Stomach (tissue), 8 donors: ENCODE measurements at regions not wholly inside any gene's neighbourhood (a gene's known extent, or its start where the extent isn't known, plus 50 kb on each side); places are given as distances from the start of the nearest gene placed in this dataset.

ENCODE experiments used
- DNase-seq, 2 donors: peaks; one replicate each; pipeline versions ENCODE4 v3.0.0 to v3.0.0-alpha.2; 2013 to 2019
- H3K27ac ChIP-seq, 5 donors: fragments of 200-600 bp in 4 of 5; sonication (generic) in 4 of 5; one replicate each; pipeline ENCODE4 v1.5.1; 2013 to 2019; ENCODE audit warnings: mild to moderate bottlenecking in 1 of 5, moderate library complexity in 1 of 5
- H3K27me3 ChIP-seq, 3 donors: fragments of 200-600 bp; sonication (generic); one replicate each; pipeline ENCODE4 v1.5.1; 2017 to 2019; ENCODE audit warnings: mixed run types in 1 of 3
- H3K36me3 ChIP-seq, 4 donors: fragments of 200-600 bp; sonication (generic); 1 replicate in 3 of 4; 2 replicates in 1 of 4; pipeline ENCODE4 v1.5.1; 2016 to 2019
- H3K4me1 ChIP-seq, 4 donors: fragments of 200-600 bp; sonication (generic); one replicate each; pipeline ENCODE4 v1.5.1; 2016 to 2019
- H3K4me3 ChIP-seq, 4 donors: fragments of 200-600 bp; sonication (generic) in 3 of 4; one replicate each; pipeline ENCODE4 v1.5.1; 2016 to 2019; ENCODE audit warnings: mild to moderate bottlenecking in 1 of 4
- H3K9me3 ChIP-seq, 4 donors: fragments of 200-600 bp; sonication (generic); one replicate each; pipeline ENCODE4 v1.5.1; 2016 to 2019
- CTCF ChIP-seq, 7 experiments: fragments of 450-650 bp in 4 of 7; fragments of 200-600 bp in 3 of 7; sonication (generic) in 3 of 7; IDR thresholded peaks; one replicate each; pipeline ENCODE4 v1.5.1; 2016 to 2019; ENCODE audit warnings: antibody characterized with exemption in 7 of 7, control low read depth in 2 of 7, mild to moderate bottlenecking in 1 of 7
- EP300 ChIP-seq: sonication (generic); formaldehyde crosslinking; IDR thresholded peaks from one replicate; pipeline ENCODE4 v1.6.1; 2017; ENCODE audit warnings: antibody characterized with exemption
- POLR2A ChIP-seq, 4 donors: fragments of 450-650 bp; IDR thresholded peaks; one replicate each; pipeline ENCODE4 v1.6.1; 2016; ENCODE audit warnings: antibody characterized with exemption in 4 of 4, control low read depth in 2 of 4, mild to moderate bottlenecking in 1 of 4, moderate library complexity in 1 of 4
- POLR2AphosphoS5 ChIP-seq, 3 donors: sonication (generic); formaldehyde crosslinking; IDR thresholded peaks; one replicate each; pipeline ENCODE4 v1.6.1; 2016; ENCODE audit warnings: antibody characterized with exemption in 3 of 3
- WGBS, 5 donors: extraction: QIAGEN DNeasy Blood & Tissue Kit in 3 of 5; methylation state at CpG; one replicate each; pipeline versions ENCODE4 v1.1.5 to v1.1.7; 2013 to 2018; 5-methylcytosine and 5-hydroxymethylcytosine counted together
- intact Hi-C: fragments of 100-400 bp; cut with DNase I; formaldehyde crosslinking; loops from one replicate; pipeline ENCODE4 v1.15.1; 2023; ENCODE audit warnings: low total_unique reads
- donor health status: healthy with polysubstance abuse.
- donor health status: Bipolar disorder and iron deficiency.
- donor health status: healthy.

GRCh38 chr16:26454102-26454501 lies 612.6 kb upstream of the C16orf82 start:
- H3K36me3 ChIP-seq: no peaks in the 10 kb centered on the region
- no peak for DNase-seq
- intact Hi-C loops: no loop called here

GRCh38 chr16:26456074-26456473 lies 610.7 kb upstream of the C16orf82 start:
- Histone ChIP-seq H3K36me3 (no peaks in the 10 kb centered on the region), H3K4me1 (no peaks in the 10 kb centered on the region), H3K9me3 (peaks cover 0 to 11% (median 7%) of the 10 kb centered on the region in 4 donors), H3K27ac (no peak overlapping the region), H3K4me3 (no peak overlapping the region), H3K27me3 (no peaks in the 10 kb centered on the region)
- 79 to 88% (median 84%) methylated on average over 8 of the region's 8 CpGs for WGBS, 5 donors
- DNase-seq: peak in 1 of 2 donors; percentile 1
- intact Hi-C loops: no loop called here
- TF ChIP-seq CTCF (IDR thresholded peaks at IDR 0.05): no peak
- TF ChIP-seq EP300: no peak
- TF ChIP-seq POLR2AphosphoS5 (IDR thresholded peaks at IDR 0.05): no peak
- no peak for TF ChIP-seq POLR2A (IDR thresholded peaks at IDR 0.05)

More at GRCh38 chr16:26454102-26454501, 612.6 kb upstream of the C16orf82 start:
- Histone ChIP-seq H3K4me3 (no peak overlapping the region), H3K27me3 (no peaks in the 10 kb centered on the region), H3K4me1 (no peaks in the 10 kb centered on the region), H3K9me3 (peaks cover 0 to 13% (median 7%) of the 10 kb centered on the region in 4 donors), H3K27ac (no peak overlapping the region)
- TF ChIP-seq EP300 (no peak), POLR2A (IDR thresholded peaks at IDR 0.05) (no peak), CTCF (IDR thresholded peaks at IDR 0.05) (no peak), POLR2AphosphoS5 (IDR thresholded peaks at IDR 0.05) (no peak)
- WGBS, 5 donors: 73 to 91% (median 84%) methylated on average over 2 of the region's 2 CpGs

DNA sequence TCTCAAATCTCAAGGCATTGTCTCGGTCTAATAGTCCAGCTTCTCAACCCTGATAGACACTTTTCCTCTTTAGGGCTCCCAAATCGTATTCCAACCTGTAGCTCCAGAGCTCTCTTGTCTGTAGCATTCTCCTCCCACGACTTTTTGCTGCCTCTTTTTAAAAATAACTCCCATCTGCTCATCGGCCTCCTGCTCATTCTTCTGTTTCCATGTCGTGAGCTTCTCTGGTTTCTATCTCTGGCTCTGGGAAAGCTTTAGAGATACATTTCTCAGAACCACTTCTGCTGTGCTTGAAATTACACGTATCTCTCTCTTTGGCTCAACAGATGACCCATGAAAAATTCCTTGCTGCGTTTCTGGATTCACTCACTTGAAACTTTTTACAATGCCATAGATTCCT lies 609.6 kb upstream of the C16orf82 start:
- 66 to 75% (median 72%) methylated on average over 7 of the region's 7 CpGs for WGBS, 5 donors
- intact Hi-C loops: no loop called here
- no peak overlapping the region for H3K27ac ChIP-seq
- H3K9me3 ChIP-seq: peaks cover 0 to 11% (median 7%) of the 10 kb centered on the region in 4 donors
- H3K36me3 ChIP-seq: no peaks in the 10 kb centered on the region
- no peak overlapping the region for H3K4me3 ChIP-seq
- TF ChIP-seq CTCF (IDR thresholded peaks at IDR 0.05): no peak
- TF ChIP-seq POLR2A (IDR thresholded peaks at IDR 0.05): no peak
- TF ChIP-seq POLR2AphosphoS5 (IDR thresholded peaks at IDR 0.05): no peak
- H3K4me1 ChIP-seq: no peaks in the 10 kb centered on the region
- no peaks in the 10 kb centered on the region for H3K27me3 ChIP-seq
- peak in 1 of 2 donors; percentile 9 for DNase-seq

- peaks cover 0 to 9% (median 6%) of the 10 kb centered on the region in 4 donors for H3K9me3 ChIP-seq
- H3K27me3 ChIP-seq: no peaks in the 10 kb centered on the region
- 82 to 93% (median 86%) methylated on average over 4 of the region's 4 CpGs for WGBS, 5 donors
- intact Hi-C loops: no loop called here
- no peaks in the 10 kb centered on the region for H3K36me3 ChIP-seq
- DNase-seq: no peak
- no peak overlapping the region for H3K4me3 ChIP-seq
- no peak for TF ChIP-seq EP300
- TF ChIP-seq CTCF (IDR thresholded peaks at IDR 0.05): no peak
- no peak for TF ChIP-seq POLR2A (IDR thresholded peaks at IDR 0.05)
- no peak for TF ChIP-seq POLR2AphosphoS5 (IDR thresholded peaks at IDR 0.05)
- H3K4me1 ChIP-seq: no peaks in the 10 kb centered on the region
- H3K27ac ChIP-seq: no peak overlapping the region
Measured at GRCh38 chr16:26457882-26458281, 608.8 kb upstream of the C16orf82 start.
